AG09309 (cell line): ENCODE measurements at regions not wholly inside any gene's neighbourhood (a gene's known extent, or its start where the extent isn't known, plus 50 kb on each side); places are given as distances from the start of the nearest gene placed in this dataset.

Experiments
- DNase-seq: peaks from one replicate; pipeline ENCODE4 v3.0.0-alpha.2; 2010; ENCODE audit warnings: low read depth
- H3K4me3 ChIP-seq: 2 replicates; pipeline ENCODE4 v1.5.1; 2011; ENCODE audit warnings: mild to moderate bottlenecking, low read depth, low read length, moderate library complexity; ENCODE audit not compliant: control insufficient read depth
- CTCF ChIP-seq: IDR thresholded peaks from 2 replicates; pipeline ENCODE4 v1.5.1; 2011; ENCODE audit warnings: mild to moderate bottlenecking, low read depth, low read length, inconsistent platforms; ENCODE audit not compliant: insufficient read depth, control insufficient read depth; ENCODE audit errors: missing control alignments

GRCh38 chr14:28280997-28281598 lies 485.5 kb upstream of the FOXG1 start:
- TF ChIP-seq CTCF: no peak
- no peak for DNase-seq
- H3K4me3 ChIP-seq: no peak overlapping the region

GRCh38 chr14:28284546-28285300 lies 481.9 kb upstream of the FOXG1 start:
- no peak for DNase-seq
- H3K4me3 ChIP-seq: no peak overlapping the region
- no peak for TF ChIP-seq CTCF

GRCh38 chr14:28294834-28295440 lies 471.6 kb upstream of the FOXG1 start:
- no peak for DNase-seq
- TF ChIP-seq CTCF: no peak
- H3K4me3 ChIP-seq: no peak overlapping the region

- no peak for DNase-seq
- TF ChIP-seq CTCF: no peak
- H3K4me3 ChIP-seq: no peak overlapping the region
Observed at GRCh38 chr14:28297559-28297958, 469.0 kb upstream of the FOXG1 start.

GRCh38 chr14:28298156-28298555 lies 468.4 kb upstream of the FOXG1 start:
- DNase-seq: no peak
- no peak overlapping the region for H3K4me3 ChIP-seq
- TF ChIP-seq CTCF: no peak

- no peak for TF ChIP-seq CTCF
- H3K4me3 ChIP-seq: no peak overlapping the region
- DNase-seq: no peak
Observed at GRCh38 chr14:28299227-28299626, 467.4 kb upstream of the FOXG1 start.
